GM18907 (cell line): ENCODE measurements at regions not wholly inside any gene's neighbourhood (a gene's known extent, or its start where the extent isn't known, plus 50 kb on each side); places are given as distances from the start of the nearest gene placed in this dataset.
A peak's percentile ranks its signal among the peaks of the same experiment; 100 is the strongest.
"Not testable (repeated sequence)": the region's sequence is repeated elsewhere in the genome, so short reads cannot be mapped to it uniquely, and the experiment has no call there.

Experiments
- ATAC-seq: cut with Tn5 transposase; IDR thresholded peaks from one replicate; pipeline ENCODE4 v1.9.1; 2021; ENCODE audit warnings: mild to moderate bottlenecking, moderate library complexity; ENCODE audit not compliant: unreplicated experiment

GRCh38 chr12:59517522-59517921 lies 78.3 kb upstream of the SLC16A7 start:
- ATAC-seq: no peak

- ATAC-seq: no peak
Measured at GRCh38 chr12:59500915-59501314, 94.9 kb upstream of the SLC16A7 start.

DNA sequence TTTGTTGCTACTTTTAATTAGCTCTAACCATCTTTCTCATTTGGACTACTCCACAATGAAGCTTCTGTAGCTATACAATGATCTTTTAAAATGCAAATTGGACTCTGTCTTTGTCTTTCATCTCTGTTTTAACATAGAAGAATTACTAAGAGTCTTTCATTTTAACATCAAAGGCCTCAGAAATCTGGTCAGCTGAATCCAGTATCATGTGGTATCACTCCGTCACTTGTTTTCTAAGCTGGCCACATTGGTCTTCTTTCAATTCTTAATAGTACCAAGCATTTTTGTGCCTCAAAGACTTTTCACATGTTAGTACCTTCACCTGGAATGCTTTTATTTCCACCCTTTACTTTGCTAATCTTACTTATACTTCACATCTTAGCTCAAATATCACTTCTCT lies 95.5 kb upstream of the SLC16A7 start:
- ATAC-seq: no peak

DNA sequence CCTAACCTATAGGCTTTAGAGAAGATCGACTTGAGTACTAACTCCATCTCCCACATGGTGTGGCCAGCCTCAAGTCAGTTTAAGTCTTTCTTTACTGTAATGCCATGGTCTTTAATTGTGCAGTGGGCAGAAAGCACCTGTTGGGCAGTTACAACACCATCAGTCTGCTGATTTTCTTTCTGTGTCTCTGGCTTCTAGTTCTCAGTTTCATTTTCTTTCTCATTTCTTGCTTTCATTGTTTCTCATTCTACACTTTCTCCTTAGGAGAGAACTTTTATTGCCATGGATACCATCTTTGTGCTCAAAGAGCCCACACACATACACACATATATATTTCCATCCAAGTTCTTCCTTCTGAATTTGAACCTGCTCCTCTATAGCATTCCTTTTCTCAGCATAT lies 96.1 kb upstream of the SLC16A7 start:
- ATAC-seq: peak; percentile 90

GRCh38 chr12:59494617-59495016 lies 101.2 kb upstream of the SLC16A7 start:
- no peak for ATAC-seq

DNA sequence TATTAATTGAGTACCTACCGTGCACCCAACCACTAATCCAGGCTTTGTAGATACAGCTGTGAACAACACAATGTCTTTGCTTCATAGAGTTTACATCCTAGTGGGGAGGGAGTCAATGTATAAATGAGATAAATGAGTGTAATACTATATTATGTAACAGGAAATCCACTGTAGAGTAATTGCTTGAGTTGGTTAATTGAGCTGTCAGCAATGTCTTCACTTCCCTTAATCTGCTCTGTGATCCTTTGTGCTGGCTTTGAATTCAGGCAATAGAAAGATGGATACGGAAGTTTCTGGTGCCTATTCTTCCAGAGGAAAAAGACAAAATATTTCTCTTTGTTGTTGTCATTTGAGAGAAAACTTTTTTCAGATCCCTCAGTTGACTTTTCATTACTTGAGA lies 104.0 kb upstream of the SLC16A7 start:
- no peak for ATAC-seq

DNA sequence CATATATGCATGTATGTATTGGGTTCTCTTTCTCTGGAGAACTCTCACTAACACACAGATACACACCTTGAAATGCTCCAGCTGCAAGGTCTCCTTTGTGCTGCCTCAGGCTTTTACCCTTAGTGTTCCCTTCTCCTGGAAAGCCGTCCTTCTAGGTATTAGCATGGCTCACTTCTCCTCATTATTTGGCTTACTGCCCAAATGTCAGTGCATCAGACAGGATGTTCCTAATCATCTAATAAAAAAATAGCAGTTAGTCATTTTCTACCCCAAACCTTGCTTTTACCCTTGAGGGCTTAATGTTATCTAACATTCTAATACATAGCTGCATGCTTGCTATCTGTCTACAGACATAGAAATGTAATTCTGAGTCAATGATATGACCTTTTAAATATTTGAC lies 109.0 kb upstream of the SLC16A7 start:
- no peak for ATAC-seq

- peak; percentile 80 for ATAC-seq
Measured at GRCh38 chr12:59484575-59484974, 111.3 kb upstream of the SLC16A7 start.

DNA sequence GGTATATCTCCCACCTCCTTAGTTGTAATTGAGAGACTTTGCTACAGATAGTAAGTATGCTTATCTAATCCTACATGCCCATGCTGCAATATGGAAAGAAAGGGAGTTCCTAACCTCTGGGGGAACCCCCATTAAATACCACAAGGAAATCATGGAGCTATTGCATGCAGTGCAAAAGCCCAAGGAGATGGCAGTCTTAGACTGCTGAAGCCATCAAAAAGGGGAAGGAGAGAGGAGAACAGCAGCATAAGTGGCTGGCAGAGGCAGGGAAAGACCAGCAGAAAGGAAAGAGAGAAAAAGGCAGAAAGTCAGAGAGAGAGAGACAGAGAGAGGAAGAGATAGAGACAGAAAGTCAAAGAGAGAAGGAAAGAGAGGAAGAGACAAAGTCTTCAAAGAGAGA lies 121.6 kb upstream of the SLC16A7 start:
- ATAC-seq: not testable (repeated sequence)

- no peak for ATAC-seq
Measured at GRCh38 chr12:59472273-59472672, 123.6 kb upstream of the SLC16A7 start.

DNA sequence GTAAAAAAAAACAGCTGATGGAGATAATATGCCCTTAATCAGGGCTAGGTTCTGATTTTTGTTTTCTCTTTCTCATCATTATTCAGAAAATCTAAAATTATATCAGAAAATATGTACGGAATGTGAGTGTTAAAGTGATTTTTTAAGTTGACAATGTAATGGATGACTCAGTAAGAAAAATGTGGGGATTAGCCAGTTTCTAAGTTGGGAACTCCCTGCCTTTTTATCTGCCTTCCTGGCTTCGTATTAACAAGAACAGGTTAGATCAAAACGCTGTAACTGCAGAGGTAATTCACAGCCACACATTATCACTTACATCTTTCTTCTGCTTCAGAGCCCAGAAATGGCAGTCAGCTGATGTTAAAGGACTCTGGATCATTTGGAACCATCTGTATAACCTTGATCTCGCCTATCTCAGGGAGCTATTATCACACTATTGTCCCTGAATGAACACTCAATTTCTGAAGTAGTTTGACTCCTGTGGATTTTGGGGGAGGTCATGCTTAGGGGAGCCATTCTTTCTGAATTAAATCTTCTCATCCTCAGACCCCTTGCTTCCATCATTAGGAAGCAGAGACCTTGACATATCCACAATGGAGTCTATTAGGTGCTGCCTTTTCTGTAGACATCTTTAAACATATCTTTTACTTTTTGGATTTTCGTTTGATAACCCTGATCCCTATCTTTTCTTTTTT lies 135.7 kb upstream of the SLC16A7 start:
- no peak for ATAC-seq

GRCh38 chr12:59453475-59453874 lies 142.4 kb upstream of the SLC16A7 start:
- no peak for ATAC-seq

GRCh38 chr12:59452746-59453145 lies 143.1 kb upstream of the SLC16A7 start:
- no peak for ATAC-seq

DNA sequence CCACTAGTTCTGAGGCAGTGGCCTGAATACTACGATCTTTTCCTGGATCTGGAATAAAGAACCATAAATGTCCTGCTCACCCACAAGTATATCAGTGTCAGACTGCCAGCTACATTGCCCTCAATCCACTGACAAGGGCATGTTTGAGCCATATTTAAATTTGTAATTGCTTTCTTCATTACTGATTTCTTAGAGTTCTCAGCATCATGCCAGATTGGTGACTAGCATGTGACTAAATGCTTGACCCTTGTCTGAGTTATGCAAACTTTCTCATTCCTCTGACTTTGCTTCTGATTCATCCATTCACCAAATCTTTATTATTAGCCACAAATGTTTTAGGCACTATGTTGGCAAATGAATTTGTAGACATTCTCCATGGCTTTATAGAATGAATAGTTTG lies 143.6 kb upstream of the SLC16A7 start:
- no peak for ATAC-seq

GRCh38 chr12:59446116-59446515 lies 149.7 kb upstream of the SLC16A7 start:
- ATAC-seq: no peak

- ATAC-seq: no peak
Measured at GRCh38 chr12:59444932-59445331, 150.9 kb upstream of the SLC16A7 start.

GRCh38 chr12:59432057-59432456 lies 163.8 kb upstream of the SLC16A7 start:
- ATAC-seq: no peak

DNA sequence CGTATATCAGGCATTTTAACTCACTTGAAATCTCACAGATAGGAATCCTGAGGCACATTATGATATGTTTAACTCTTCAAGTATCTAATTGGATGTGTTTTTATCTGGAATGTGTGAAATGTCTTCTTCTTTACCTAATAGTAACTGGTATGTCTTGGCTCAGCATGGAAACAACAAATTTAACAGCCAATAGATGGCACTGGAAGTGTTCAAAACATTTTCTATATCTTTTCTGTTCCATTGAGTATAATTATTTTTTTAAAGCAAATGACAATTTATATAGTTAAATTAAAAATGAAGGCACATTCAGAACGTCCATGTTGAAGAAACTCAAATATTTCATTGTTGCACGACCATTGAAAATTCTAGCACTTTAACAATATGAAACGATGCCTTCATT lies 164.6 kb upstream of the SLC16A7 start:
- ATAC-seq: no peak

GRCh38 chr12:59429766-59430165 lies 166.1 kb upstream of the SLC16A7 start:
- ATAC-seq: no peak

DNA sequence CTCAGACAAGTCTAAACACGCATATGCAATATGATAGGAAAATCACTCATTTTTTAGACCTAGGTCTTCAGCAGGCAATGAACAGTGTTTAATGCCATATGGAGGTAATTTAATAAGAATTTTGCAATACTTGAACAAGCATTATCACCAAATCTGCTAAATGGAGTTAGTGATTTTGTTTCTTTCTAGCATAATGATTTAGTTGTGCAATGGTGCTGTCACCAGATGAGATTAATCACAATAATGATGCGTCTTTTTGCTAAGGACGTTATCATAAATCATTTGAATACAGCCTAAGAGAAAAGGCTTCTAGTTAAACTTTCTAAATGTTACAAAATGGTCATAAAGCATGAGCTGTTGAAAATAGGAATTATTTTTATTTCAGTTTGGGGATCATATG lies 170.0 kb upstream of the SLC16A7 start:
- no peak for ATAC-seq

- not testable (repeated sequence) for ATAC-seq
Measured at GRCh38 chr12:59424666-59425065, 171.2 kb upstream of the SLC16A7 start.

- ATAC-seq: no peak
Measured at GRCh38 chr12:59414051-59414450, 181.8 kb upstream of the SLC16A7 start.

- no peak for ATAC-seq
Measured at GRCh38 chr12:59408431-59408830, 187.4 kb upstream of the SLC16A7 start.
